HL-60 (cell line): ENCODE measurements at regions not wholly inside any gene's neighbourhood (a gene's known extent, or its start where the extent isn't known, plus 50 kb on each side); places are given as distances from the start of the nearest gene placed in this dataset.

Source experiments
- CTCF ChIP-seq: IDR thresholded peaks from one replicate; pipeline ENCODE4 v1.5.1; 2011; ENCODE audit warnings: low read length, control low read depth, inconsistent platforms; ENCODE audit not compliant: insufficient read depth
- POLR2AphosphoS5 ChIP-seq: IDR thresholded peaks from 2 replicates; pipeline ENCODE4 v1.6.1; 2012; ENCODE audit warnings: low read depth

GRCh38 chr6:47414423-47415167 is 63.0 kb upstream of the CD2AP start:
- TF ChIP-seq CTCF: no peak
- TF ChIP-seq POLR2AphosphoS5: no peak
